ENCODE measurements at regions not wholly inside any gene's neighbourhood (a gene's known extent, or its start where the extent isn't known, plus 50 kb on each side); places are given as distances from the start of the nearest gene placed in this dataset.

- TF ChIP-seq CTCF (IDR thresholded peaks at IDR 0.05; ENCODE audit: control extremely low read depth, extremely low read depth, low read depth, missing control alignments) = no peak
- ChIA-PET CTCF (interaction anchor here (1.0 to 1.6 kb wide), 4 partner anchors 10 to 15 kb away, joined by 3 to 5 read pairs (median 4); no protein-coding TSS in a partner anchor), POLR2A (no interaction called here)
- DNase-seq (ENCODE audit: extremely low spot score) = no peak
These were observed 141.6 kb upstream of the MAX start for GRCh38 chr14:65243766-65244442.

- no peak for DNase-seq (ENCODE audit: extremely low spot score)
- TF ChIP-seq CTCF (IDR thresholded peaks at IDR 0.05; ENCODE audit: control extremely low read depth, extremely low read depth, low read depth, missing control alignments) = no peak
- CTCF ChIA-PET = interaction anchor here (0.7 to 1.2 kb wide), 5 partner anchors 9 to 575 kb away, joined by 3 read pairs; no protein-coding TSS in a partner anchor
- POLR2A ChIA-PET = no interaction called here
These were observed 147.3 kb upstream of the MAX start for GRCh38 chr14:65249471-65250161.

DNA sequence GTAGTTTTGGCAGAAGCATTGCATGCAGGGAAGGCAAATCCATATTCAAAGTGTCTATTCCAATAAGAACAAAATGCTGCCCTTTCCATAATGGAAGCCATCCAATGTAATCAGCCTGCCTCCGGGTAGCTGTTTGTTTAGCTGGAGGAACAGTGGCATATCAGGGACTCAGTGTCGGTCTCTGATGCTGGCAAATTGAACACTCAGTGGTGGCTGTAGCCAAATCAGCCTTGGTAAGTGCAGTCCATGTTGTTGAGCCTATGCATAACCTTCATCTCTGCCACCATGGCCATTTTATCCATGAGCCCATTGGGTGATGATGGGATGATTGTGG is 147.8 kb upstream of the MAX start:
- TF ChIP-seq CTCF (IDR thresholded peaks at IDR 0.05; ENCODE audit: control extremely low read depth, extremely low read depth, low read depth, missing control alignments) = no peak
- ChIA-PET POLR2A (no interaction called here), CTCF (interaction anchor here (0.7 to 1.2 kb wide), 5 partner anchors 8 to 575 kb away, joined by 3 read pairs; no protein-coding TSS in a partner anchor)
- no peak for DNase-seq (ENCODE audit: extremely low spot score)

GRCh38 chr14:65251213-65251612 is 148.9 kb upstream of the MAX start:
- DNase-seq (ENCODE audit: extremely low spot score) = no peak
- ChIA-PET POLR2A (no interaction called here), CTCF (no interaction called here)
- no peak for TF ChIP-seq CTCF (IDR thresholded peaks at IDR 0.05; ENCODE audit: control extremely low read depth, extremely low read depth, low read depth, missing control alignments)

DNA sequence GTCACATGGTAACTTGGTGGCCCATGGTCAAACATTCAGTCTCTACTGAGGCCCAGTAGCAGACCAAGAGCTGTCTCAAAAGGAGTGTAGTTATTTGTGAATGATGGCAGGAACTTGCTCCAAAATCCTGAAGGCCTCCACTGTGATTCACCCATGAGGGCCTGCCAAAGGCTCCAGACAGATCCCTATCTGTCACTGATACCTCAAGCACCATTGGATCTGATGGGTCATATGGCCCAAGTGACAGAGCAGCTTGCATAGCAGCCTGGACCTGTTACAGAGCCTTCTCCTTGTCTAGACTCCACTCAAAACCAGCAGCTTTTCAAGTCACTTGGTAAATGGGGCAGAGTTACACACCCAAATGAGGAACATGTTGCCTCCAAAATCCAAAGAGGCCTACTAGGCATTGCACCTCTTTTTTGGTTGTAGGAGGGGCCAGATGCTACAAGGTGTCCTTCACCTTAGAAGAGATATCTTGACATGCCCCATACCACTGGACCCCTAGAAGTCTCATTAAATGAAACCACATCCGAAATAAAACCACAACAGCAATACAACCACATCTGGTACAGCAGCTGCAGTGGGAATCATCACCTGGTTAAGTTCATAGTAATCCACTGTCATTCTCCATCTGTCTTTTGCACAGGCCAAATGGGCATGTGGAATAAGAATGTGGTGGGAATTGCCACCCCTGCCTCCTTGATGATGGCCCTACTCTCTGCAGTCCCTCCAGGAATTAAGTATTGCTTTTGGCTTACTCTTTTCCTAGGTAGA is 150.4 kb upstream of the MAX start:
- POLR2A ChIA-PET = no interaction called here
- TF ChIP-seq CTCF (IDR thresholded peaks at IDR 0.05; ENCODE audit: control extremely low read depth, extremely low read depth, low read depth, missing control alignments) = no peak
- no peak for DNase-seq (ENCODE audit: extremely low spot score)
- CTCF ChIA-PET = no interaction called here

- DNase-seq (ENCODE audit: extremely low spot score) = no peak
- no peak for TF ChIP-seq CTCF (IDR thresholded peaks at IDR 0.05; ENCODE audit: control extremely low read depth, extremely low read depth, low read depth, missing control alignments)
- ChIA-PET POLR2A (no interaction called here), CTCF (no interaction called here)
These were observed 152.8 kb upstream of the MAX start for GRCh38 chr14:65255029-65255545.
